Loucy (cell line): ENCODE measurements at regions not wholly inside any gene's neighbourhood (a gene's known extent, or its start where the extent isn't known, plus 50 kb on each side); places are given as distances from the start of the nearest gene placed in this dataset.

Experiments
- EZH2phosphoT487 ChIP-seq: fragments of 200-600 bp; IDR thresholded peaks from 2 replicates; pipeline ENCODE4 v1.6.1; 2018; ENCODE audit warnings: antibody characterized with exemption, mild to moderate bottlenecking, moderate library complexity, borderline replicate concordance
- TF ChIP-seq, protein P1 (sequence below): fragments of 200-600 bp; sonication (generic); conservative IDR thresholded peaks from 2 replicates; pipeline ENCODE4 v1.5.1; 2014; ENCODE audit warnings: mild to moderate bottlenecking, antibody characterized with exemption, low read length

DNA sequence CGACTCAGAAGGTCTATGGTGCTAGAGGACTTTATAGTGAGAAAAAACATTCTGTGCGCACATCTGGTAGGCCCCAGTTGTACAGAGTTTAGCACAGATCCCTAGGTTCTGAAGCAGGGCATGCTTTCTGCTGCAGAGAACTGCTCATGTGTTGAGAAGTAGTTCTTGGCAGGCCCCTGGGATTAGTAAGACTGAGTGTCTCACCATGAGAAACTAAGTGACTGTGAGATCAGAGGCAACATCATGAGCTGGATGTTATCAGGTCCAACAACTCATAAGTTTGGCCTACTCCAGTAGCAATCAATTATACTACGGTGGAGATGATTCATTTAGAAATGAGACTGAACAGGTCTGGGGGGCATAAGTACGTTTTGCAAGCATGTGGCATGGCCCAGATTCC lies 507.4 kb upstream of the KLF12 start:
- TF ChIP-seq, protein P1, sequence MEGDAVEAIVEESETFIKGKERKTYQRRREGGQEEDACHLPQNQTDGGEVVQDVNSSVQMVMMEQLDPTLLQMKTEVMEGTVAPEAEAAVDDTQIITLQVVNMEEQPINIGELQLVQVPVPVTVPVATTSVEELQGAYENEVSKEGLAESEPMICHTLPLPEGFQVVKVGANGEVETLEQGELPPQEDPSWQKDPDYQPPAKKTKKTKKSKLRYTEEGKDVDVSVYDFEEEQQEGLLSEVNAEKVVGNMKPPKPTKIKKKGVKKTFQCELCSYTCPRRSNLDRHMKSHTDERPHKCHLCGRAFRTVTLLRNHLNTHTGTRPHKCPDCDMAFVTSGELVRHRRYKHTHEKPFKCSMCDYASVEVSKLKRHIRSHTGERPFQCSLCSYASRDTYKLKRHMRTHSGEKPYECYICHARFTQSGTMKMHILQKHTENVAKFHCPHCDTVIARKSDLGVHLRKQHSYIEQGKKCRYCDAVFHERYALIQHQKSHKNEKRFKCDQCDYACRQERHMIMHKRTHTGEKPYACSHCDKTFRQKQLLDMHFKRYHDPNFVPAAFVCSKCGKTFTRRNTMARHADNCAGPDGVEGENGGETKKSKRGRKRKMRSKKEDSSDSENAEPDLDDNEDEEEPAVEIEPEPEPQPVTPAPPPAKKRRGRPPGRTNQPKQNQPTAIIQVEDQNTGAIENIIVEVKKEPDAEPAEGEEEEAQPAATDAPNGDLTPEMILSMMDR, result no peak
- TF ChIP-seq EZH2phosphoT487, result no peak
